SK-N-SH (cell line): ENCODE measurements at regions not wholly inside any gene's neighbourhood (a gene's known extent, or its start where the extent isn't known, plus 50 kb on each side); places are given as distances from the start of the nearest gene placed in this dataset.
"Not testable (repeated sequence)": the region's sequence is repeated elsewhere in the genome, so short reads cannot be mapped to it uniquely, and the experiment has no call there.

Experiments
- CTCF ChIA-PET: fragments of 300-600, 350-600 bp; formaldehyde crosslinking; extraction: SDS; loops from one replicate; lab custom pipeline; 2021; lab: Yijun Ruan, JAX
- POLR2A ChIA-PET: fragments of 350-600 bp; sonication (Branson Sonifier 250); formaldehyde crosslinking; extraction: SDS; loops from one replicate; lab custom pipeline; 2020; ENCODE audit warnings: antibody characterized with exemption, inconsistent platforms; lab: Yijun Ruan, JAX
- DNase-seq: peaks from one replicate; pipeline ENCODE4 v3.0.0; 2012
- H2AFZ ChIP-seq: fragments of 200-600 bp; sonication (generic); 2 replicates; pipeline ENCODE4 v1.8.1; 2016; ENCODE audit warnings: antibody characterized with exemption, mild to moderate bottlenecking, low read depth
- H3F3A ChIP-seq: fragments of 200-600 bp; sonication (generic); replicated peaks from 2 replicates; pipeline ENCODE3; 2016; ENCODE audit warnings: antibody characterized with exemption, mild to moderate bottlenecking; ENCODE audit not compliant: insufficient read depth
- H3K27ac ChIP-seq, 2 experiments: fragments of 200-500 bp in 1 of 2; fragments of 200-600 bp in 1 of 2; sonication (Bioruptor generic) in 1 of 2; sonication (generic), shearing (Covaris generic) in 1 of 2; 2 replicates each; pipeline versions ENCODE4 v1.5.1 to v1.6.1; 2014 to 2016; ENCODE audit warnings: low read depth in 2 of 2, inconsistent platforms in 1 of 2, low read length in 1 of 2, mild to moderate bottlenecking in 1 of 2, mixed read lengths in 1 of 2
- H3K27me3 ChIP-seq: fragments of 200-600 bp; sonication (generic), shearing (Covaris generic); 2 replicates; pipeline ENCODE4 v1.6.1; 2016; ENCODE audit warnings: mixed run types; ENCODE audit not compliant: insufficient read depth
- H3K36me3 ChIP-seq, 2 experiments: fragments of 200-500 bp in 1 of 2; fragments of 200-600 bp in 1 of 2; sonication (Bioruptor generic) in 1 of 2; sonication (generic) in 1 of 2; replicated peaks in 1 of 2; 2 replicates each; pipeline versions ENCODE3 to v1.5.1; 2014 to 2016; ENCODE audit warnings: low read length in 1 of 2, mild to moderate bottlenecking in 1 of 2; ENCODE audit not compliant: insufficient read depth in 2 of 2, control insufficient read depth in 1 of 2
- H3K4me1 ChIP-seq, 2 experiments: fragments of 200-500 bp in 1 of 2; fragments of 200-600 bp in 1 of 2; sonication (Bioruptor generic) in 1 of 2; sonication (generic), shearing (Covaris generic) in 1 of 2; 2 replicates each; pipeline versions ENCODE4 v1.5.1 to v1.6.1; 2014 to 2016; ENCODE audit warnings: low read depth in 1 of 2, low read length in 1 of 2, mixed run types in 1 of 2; ENCODE audit not compliant: insufficient read depth in 2 of 2, control insufficient read depth in 1 of 2
- H3K4me2 ChIP-seq: fragments of 200-600 bp; sonication (generic), shearing (Covaris generic); 2 replicates; pipeline ENCODE4 v1.6.1; 2017; ENCODE audit warnings: mixed run types
- H3K4me3 ChIP-seq, 2 experiments: fragments of 200-500 bp in 1 of 2; fragments of 200-600 bp in 1 of 2; sonication (Bioruptor generic) in 1 of 2; sonication (generic), shearing (Covaris generic) in 1 of 2; 2 replicates each; pipeline versions ENCODE4 v1.5.1 to v1.8.1; 2014 to 2016; ENCODE audit warnings: low read depth in 2 of 2, inconsistent platforms in 1 of 2, low read length in 1 of 2, mild to moderate bottlenecking in 1 of 2, mixed read lengths in 1 of 2, moderate library complexity in 1 of 2
- H3K79me2 ChIP-seq: fragments of 200-600 bp; sonication (generic); 2 replicates; pipeline ENCODE4 v1.8.1; 2017; ENCODE audit warnings: mild to moderate bottlenecking; ENCODE audit not compliant: insufficient read depth
- H3K9ac ChIP-seq: fragments of 200-600 bp; sonication (generic); 2 replicates; pipeline ENCODE4 v1.6.1; 2017; ENCODE audit warnings: mixed run types
- H3K9me2 ChIP-seq: fragments of 200-600 bp; sonication (generic); 2 replicates; pipeline ENCODE4 v1.6.1; 2017; ENCODE audit warnings: mixed run types
- H3K9me3 ChIP-seq: fragments of 200-600 bp; sonication (generic); 2 replicates; pipeline ENCODE4 v1.6.1; 2017; ENCODE audit warnings: mixed run types, mild to moderate bottlenecking, moderate library complexity
- H4K20me1 ChIP-seq: fragments of 200-600 bp; sonication (generic); 2 replicates; pipeline ENCODE4 v1.6.1; 2017; ENCODE audit warnings: mild to moderate bottlenecking, mixed run types; ENCODE audit not compliant: insufficient read depth
- CHD2 ChIP-seq: fragments of 150-350 bp; IDR thresholded peaks from 2 replicates; pipeline ENCODE4 v1.6.1; 2018; ENCODE audit warnings: low read length; ENCODE audit not compliant: partially characterized antibody
- EP300 ChIP-seq, 2 experiments: IDR thresholded peaks; 2 replicates each; pipeline versions ENCODE4 v1.4.0 to v1.6.1; 2012; ENCODE audit warnings: borderline replicate concordance in 1 of 2, low read depth in 1 of 2, low read length in 1 of 2
- FOSL2 ChIP-seq: IDR thresholded peaks from 2 replicates; pipeline ENCODE4 v1.4.0; 2012; ENCODE audit warnings: low read depth, mild to moderate bottlenecking, moderate library complexity, borderline replicate concordance
- FOXJ3 ChIP-seq: sonication (generic); formaldehyde crosslinking; IDR thresholded peaks from 2 replicates; pipeline ENCODE4 v1.5.1; 2020; ENCODE audit warnings: mild to moderate bottlenecking, missing genetic modification reagents
- GABPA ChIP-seq: IDR thresholded peaks from 2 replicates; pipeline ENCODE4 v1.4.0; 2012; ENCODE audit warnings: low read depth, mild to moderate bottlenecking
- MEF2A ChIP-seq: IDR thresholded peaks from 2 replicates; pipeline ENCODE4 v1.4.0; 2012; ENCODE audit warnings: low read depth, borderline replicate concordance
- MXI1 ChIP-seq: IDR thresholded peaks from 2 replicates; pipeline ENCODE4 v1.6.1; 2012; ENCODE audit warnings: mild to moderate bottlenecking, low read depth, low read length, improper control_type of control experiment
- NFIC ChIP-seq: IDR thresholded peaks from 2 replicates; pipeline ENCODE4 v1.4.0; 2012; ENCODE audit warnings: borderline replicate concordance
- POLR2AphosphoS5 ChIP-seq: IDR thresholded peaks from 2 replicates; pipeline ENCODE4 v1.6.1; 2012; ENCODE audit warnings: low read depth, low read length
- RFX5 ChIP-seq: IDR thresholded peaks from 2 replicates; pipeline ENCODE4 v1.6.1; 2012; ENCODE audit warnings: mild to moderate bottlenecking, improper control_type of control experiment, low read length
- RXRA ChIP-seq: IDR thresholded peaks from 2 replicates; pipeline ENCODE4 v1.4.0; 2012; ENCODE audit warnings: low read depth, mild to moderate bottlenecking, borderline replicate concordance
- SIN3A ChIP-seq: IDR thresholded peaks from 2 replicates; pipeline ENCODE4 v1.6.1; 2012; ENCODE audit warnings: low read depth, mild to moderate bottlenecking, low read length, moderate library complexity, borderline replicate concordance
- TEAD4 ChIP-seq: IDR thresholded peaks from 2 replicates; pipeline ENCODE4 v1.4.0; 2012; ENCODE audit warnings: mild to moderate bottlenecking, borderline replicate concordance; ENCODE audit not compliant: insufficient read depth
- YY1 ChIP-seq: IDR thresholded peaks from 2 replicates; pipeline ENCODE4 v1.4.0; 2012; ENCODE audit warnings: low read depth, mild to moderate bottlenecking
- WGBS: methylation state at CpG from one replicate; pipeline ENCODE4 v1.1.6; 2017; ENCODE audit warnings: low lambda C conversion rate; 5-methylcytosine and 5-hydroxymethylcytosine counted together
- TF ChIP-seq, protein P1 (sequence below): fragments of 150-350 bp; IDR thresholded peaks from 2 replicates; pipeline ENCODE4 v1.6.1; 2017; ENCODE audit warnings: antibody characterized with exemption, low read length, low read depth, borderline replicate concordance

GRCh38 chr14:55915456-55915855 is 202.8 kb upstream of the PELI2 start:
- ChIA-PET CTCF (interaction anchor here (0.7 to 1.1 kb wide), 2 partner anchors 10 to 46 kb away, joined by 3 to 4 read pairs; no protein-coding TSS in a partner anchor), POLR2A (no interaction called here)
- WGBS = 22% methylated on average over 1 of the region's 1 CpG
- DNase-seq = no peak
- Histone ChIP-seq H2AFZ (no peak overlapping the region), H3K79me2 (no peaks in the 10 kb centered on the region), H3K9ac (no peak overlapping the region), H3K27ac (no peak overlapping the region), H4K20me1 (no peaks in the 10 kb centered on the region)
- TF ChIP-seq POLR2AphosphoS5 = no peak
- TF ChIP-seq FOSL2 = no peak
- no peak for TF ChIP-seq SIN3A
- no peak for TF ChIP-seq YY1
- no peak for TF ChIP-seq NFIC
- no peak for TF ChIP-seq CHD2
- TF ChIP-seq RFX5 = no peak
- no peak for TF ChIP-seq MEF2A
- TF ChIP-seq MXI1 = no peak
- TF ChIP-seq FOXJ3 (CRISPR knock-in tag) = no peak
- no peak for TF ChIP-seq TEAD4
- TF ChIP-seq GABPA = no peak
- no peak for TF ChIP-seq EP300 (IDR thresholded peaks at IDR 0.05; ENCODE audit: borderline replicate concordance in 1 of 2, low read depth in 1 of 2, low read length in 1 of 2)
- TF ChIP-seq, protein P1, sequence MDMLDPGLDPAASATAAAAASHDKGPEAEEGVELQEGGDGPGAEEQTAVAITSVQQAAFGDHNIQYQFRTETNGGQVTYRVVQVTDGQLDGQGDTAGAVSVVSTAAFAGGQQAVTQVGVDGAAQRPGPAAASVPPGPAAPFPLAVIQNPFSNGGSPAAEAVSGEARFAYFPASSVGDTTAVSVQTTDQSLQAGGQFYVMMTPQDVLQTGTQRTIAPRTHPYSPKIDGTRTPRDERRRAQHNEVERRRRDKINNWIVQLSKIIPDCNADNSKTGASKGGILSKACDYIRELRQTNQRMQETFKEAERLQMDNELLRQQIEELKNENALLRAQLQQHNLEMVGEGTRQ = no peak
- TF ChIP-seq RXRA = no peak
- TF ChIP-seq, all 33 proteins: peak for 0
- H3K4me1 ChIP-seq = no peaks in the 10 kb centered on the region
- H3K9me3 ChIP-seq = no peaks in the 10 kb centered on the region
- H3F3A ChIP-seq = no peaks in the 10 kb centered on the region
- no peak overlapping the region for H3K4me2 ChIP-seq
- no peak overlapping the region for H3K4me3 ChIP-seq
- H3K36me3 ChIP-seq = no peaks in the 10 kb centered on the region
- no peaks in the 10 kb centered on the region for H3K9me2 ChIP-seq
- peaks cover 6% of the 10 kb centered on the region; the same call in 1 of the 2 replicates for H3K27me3 ChIP-seq

GRCh38 chr14:55919800-55920199 is 198.4 kb upstream of the PELI2 start:
- H2AFZ ChIP-seq, H3K27ac ChIP-seq, H3F3A ChIP-seq, H3K79me2 ChIP-seq, H3K9ac ChIP-seq, CTCF ChIA-PET, H3K4me2 ChIP-seq, H3K4me1 ChIP-seq, POLR2A ChIA-PET, H3K9me2 ChIP-seq, H3K36me3 ChIP-seq, H3K27me3 ChIP-seq, H3K9me3 ChIP-seq, H3K4me3 ChIP-seq, H4K20me1 ChIP-seq, DNase-seq: not testable (repeated sequence)
- WGBS = 47% methylated on average over 13 of the region's 13 CpGs
